SH-SY5Y (cell line): ENCODE measurements at regions not wholly inside any gene's neighbourhood (a gene's known extent, or its start where the extent isn't known, plus 50 kb on each side); places are given as distances from the start of the nearest gene placed in this dataset.

Experiments used
- GATA2 ChIP-seq: IDR thresholded peaks from 2 replicates; pipeline ENCODE4 v1.6.1; 2011; ENCODE audit warnings: mild to moderate bottlenecking, low read depth, low read length
- GATA3 ChIP-seq: IDR thresholded peaks from 2 replicates; pipeline ENCODE4 v1.6.1; 2011; ENCODE audit warnings: low read depth, mild to moderate bottlenecking, low read length, moderate library complexity

- no peak for TF ChIP-seq GATA3
- no peak for TF ChIP-seq GATA2
Observed at GRCh38 chr3:13696699-13697098, 147.8 kb downstream of the FBLN2 start.
